GM12873 (cell line): ENCODE measurements at regions not wholly inside any gene's neighbourhood (a gene's known extent, or its start where the extent isn't known, plus 50 kb on each side); places are given as distances from the start of the nearest gene placed in this dataset.

Source experiments
- CTCF ChIP-seq: IDR thresholded peaks from 2 replicates; pipeline ENCODE4 v1.5.1; 2012; ENCODE audit warnings: low read depth, mild to moderate bottlenecking, moderate library complexity, low read length, control low read depth; ENCODE audit not compliant: insufficient read depth; ENCODE audit errors: missing control alignments

GRCh38 chr10:85545874-85546273, 820.7 kb downstream of the GRID1 start:
- no peak for TF ChIP-seq CTCF

GRCh38 chr10:85547460-85548023, 819.1 kb downstream of the GRID1 start:
- no peak for TF ChIP-seq CTCF

GRCh38 chr10:85548034-85548433, 818.6 kb downstream of the GRID1 start:
- peak; percentile 54 for TF ChIP-seq CTCF
